ENCODE measurements at regions not wholly inside any gene's neighbourhood (a gene's known extent, or its start where the extent isn't known, plus 50 kb on each side); places are given as distances from the start of the nearest gene placed in this dataset.

- no peak for DNase-seq (ENCODE audit: low read depth)
- Histone ChIP-seq H3K36me3 (ENCODE audit: control insufficient read depth, insufficient read depth, low read length) (no peaks in the 10 kb centered on the region), H3K4me3 (ENCODE audit: low read depth, low read length) (no peak overlapping the region), H3K27me3 (ENCODE audit: control insufficient read depth, insufficient read depth, low read length) (no peaks in the 10 kb centered on the region)
- no peak for TF ChIP-seq CTCF (IDR thresholded peaks at IDR 0.05; ENCODE audit: insufficient read depth, low read length, poor library complexity, severe bottlenecking)
These were observed 166.0 kb upstream of the COL8A1 start for GRCh38 chr3:99472385-99472784.

GRCh38 chr3:99471353-99472323, 166.8 kb upstream of the COL8A1 start:
- no peak for TF ChIP-seq CTCF (IDR thresholded peaks at IDR 0.05; ENCODE audit: insufficient read depth, low read length, poor library complexity, severe bottlenecking)
- DNase-seq (ENCODE audit: low read depth) = no peak
- Histone ChIP-seq H3K4me3 (ENCODE audit: low read depth, low read length) (no peak overlapping the region), H3K36me3 (ENCODE audit: control insufficient read depth, insufficient read depth, low read length) (no peaks in the 10 kb centered on the region), H3K27me3 (ENCODE audit: control insufficient read depth, insufficient read depth, low read length) (no peaks in the 10 kb centered on the region)

- no peak for DNase-seq (ENCODE audit: low read depth)
- no peaks in the 10 kb centered on the region for H3K27me3 ChIP-seq (ENCODE audit: control insufficient read depth, insufficient read depth, low read length)
- TF ChIP-seq CTCF (IDR thresholded peaks at IDR 0.05; ENCODE audit: insufficient read depth, low read length, poor library complexity, severe bottlenecking) = no peak
- H3K4me3 ChIP-seq (ENCODE audit: low read depth, low read length) = no peak overlapping the region
- H3K36me3 ChIP-seq (ENCODE audit: control insufficient read depth, insufficient read depth, low read length) = no peaks in the 10 kb centered on the region
These were observed 167.6 kb upstream of the COL8A1 start for GRCh38 chr3:99470841-99471240.

- TF ChIP-seq CTCF (IDR thresholded peaks at IDR 0.05; ENCODE audit: insufficient read depth, low read length, poor library complexity, severe bottlenecking) = no peak
- H3K36me3 ChIP-seq (ENCODE audit: control insufficient read depth, insufficient read depth, low read length) = no peaks in the 10 kb centered on the region
- no peaks in the 10 kb centered on the region for H3K27me3 ChIP-seq (ENCODE audit: control insufficient read depth, insufficient read depth, low read length)
- no peak overlapping the region for H3K4me3 ChIP-seq (ENCODE audit: low read depth, low read length)
- DNase-seq (ENCODE audit: low read depth) = no peak
These were observed 169.5 kb upstream of the COL8A1 start for GRCh38 chr3:99468918-99469317.

- no peak for TF ChIP-seq CTCF (IDR thresholded peaks at IDR 0.05; ENCODE audit: insufficient read depth, low read length, poor library complexity, severe bottlenecking)
These were observed 171.0 kb upstream of the COL8A1 start for GRCh38 chr3:99467420-99467819.

More at GRCh38 chr3:99467420-99467819, 171.0 kb upstream of the COL8A1 start:
- no peak overlapping the region for H3K4me3 ChIP-seq (ENCODE audit: low read depth, low read length)
- no peaks in the 10 kb centered on the region for H3K27me3 ChIP-seq (ENCODE audit: control insufficient read depth, insufficient read depth, low read length)
- DNase-seq (ENCODE audit: low read depth) = no peak
- H3K36me3 ChIP-seq (ENCODE audit: control insufficient read depth, insufficient read depth, low read length) = no peaks in the 10 kb centered on the region

Measured in kidney epithelial cell (primary cell).